ENCODE measurements at regions not wholly inside any gene's neighbourhood (a gene's known extent, or its start where the extent isn't known, plus 50 kb on each side); places are given as distances from the start of the nearest gene placed in this dataset.

- no peaks in the 10 kb centered on the region for H3K9me3 ChIP-seq
- no peaks in the 10 kb centered on the region for H3K36me3 ChIP-seq
- H3K27me3 ChIP-seq: no peaks in the 10 kb centered on the region
- no peak overlapping the region for H3K27ac ChIP-seq
- no peak overlapping the region for H3K4me3 ChIP-seq
- no peaks in the 10 kb centered on the region for H3K4me1 ChIP-seq
- DNase-seq (ENCODE audit: low spot score): no peak
- TF ChIP-seq, protein P1, sequence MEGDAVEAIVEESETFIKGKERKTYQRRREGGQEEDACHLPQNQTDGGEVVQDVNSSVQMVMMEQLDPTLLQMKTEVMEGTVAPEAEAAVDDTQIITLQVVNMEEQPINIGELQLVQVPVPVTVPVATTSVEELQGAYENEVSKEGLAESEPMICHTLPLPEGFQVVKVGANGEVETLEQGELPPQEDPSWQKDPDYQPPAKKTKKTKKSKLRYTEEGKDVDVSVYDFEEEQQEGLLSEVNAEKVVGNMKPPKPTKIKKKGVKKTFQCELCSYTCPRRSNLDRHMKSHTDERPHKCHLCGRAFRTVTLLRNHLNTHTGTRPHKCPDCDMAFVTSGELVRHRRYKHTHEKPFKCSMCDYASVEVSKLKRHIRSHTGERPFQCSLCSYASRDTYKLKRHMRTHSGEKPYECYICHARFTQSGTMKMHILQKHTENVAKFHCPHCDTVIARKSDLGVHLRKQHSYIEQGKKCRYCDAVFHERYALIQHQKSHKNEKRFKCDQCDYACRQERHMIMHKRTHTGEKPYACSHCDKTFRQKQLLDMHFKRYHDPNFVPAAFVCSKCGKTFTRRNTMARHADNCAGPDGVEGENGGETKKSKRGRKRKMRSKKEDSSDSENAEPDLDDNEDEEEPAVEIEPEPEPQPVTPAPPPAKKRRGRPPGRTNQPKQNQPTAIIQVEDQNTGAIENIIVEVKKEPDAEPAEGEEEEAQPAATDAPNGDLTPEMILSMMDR (IDR thresholded peaks at IDR 0.05): no peak
Measured at GRCh38 chr3:22383285-22383684, 632.3 kb upstream of the ZNF385D start.

GRCh38 chr3:22386107-22386506 is 635.1 kb upstream of the ZNF385D start:
- H3K4me3 ChIP-seq: no peak overlapping the region
- no peaks in the 10 kb centered on the region for H3K4me1 ChIP-seq
- H3K27ac ChIP-seq: no peak overlapping the region
- DNase-seq (ENCODE audit: low spot score): no peak
- no peaks in the 10 kb centered on the region for H3K9me3 ChIP-seq
- no peaks in the 10 kb centered on the region for H3K27me3 ChIP-seq
- no peaks in the 10 kb centered on the region for H3K36me3 ChIP-seq
- TF ChIP-seq, protein P1 (IDR thresholded peaks at IDR 0.05): no peak

- no peak for DNase-seq (ENCODE audit: low spot score)
- TF ChIP-seq, protein P1 (IDR thresholded peaks at IDR 0.05): no peak
- H3K9me3 ChIP-seq: no peaks in the 10 kb centered on the region
Measured at GRCh38 chr3:22392286-22392685, 641.3 kb upstream of the ZNF385D start.

DNA sequence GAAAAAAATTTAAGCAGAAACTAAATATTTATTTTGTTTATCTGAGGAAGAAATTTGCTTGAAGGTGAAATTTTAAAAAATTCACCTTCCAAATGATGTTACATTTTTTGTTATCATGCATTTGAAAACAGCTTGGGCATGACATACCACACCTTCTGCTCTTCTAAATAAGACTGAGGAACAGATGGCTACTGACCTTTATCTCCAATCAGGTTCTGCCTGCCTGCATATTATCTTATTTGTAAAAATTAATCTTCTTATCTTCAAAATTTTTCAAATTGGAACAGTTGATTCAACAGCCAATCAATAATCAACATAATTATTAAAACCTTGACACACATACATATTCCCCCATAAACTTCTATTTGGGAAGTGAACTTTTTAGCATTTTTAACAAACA is 641.8 kb upstream of the ZNF385D start:
- TF ChIP-seq, protein P1 (IDR thresholded peaks at IDR 0.05): no peak
- no peak overlapping the region for H3K4me3 ChIP-seq

More at GRCh38 chr3:22392286-22392685, 641.3 kb upstream of the ZNF385D start:
- Histone ChIP-seq H3K27me3 (no peaks in the 10 kb centered on the region), H3K27ac (no peak overlapping the region), H3K4me3 (no peak overlapping the region), H3K4me1 (no peaks in the 10 kb centered on the region), H3K36me3 (no peaks in the 10 kb centered on the region)

GRCh38 chr3:22399566-22399965 is 648.6 kb upstream of the ZNF385D start:
- no peaks in the 10 kb centered on the region for H3K27me3 ChIP-seq

More for the DNA sequence above, 641.8 kb upstream of the ZNF385D start:
- Histone ChIP-seq H3K9me3 (no peaks in the 10 kb centered on the region), H3K27me3 (no peaks in the 10 kb centered on the region), H3K4me1 (no peaks in the 10 kb centered on the region), H3K36me3 (no peaks in the 10 kb centered on the region), H3K27ac (no peak overlapping the region)
- no peak for DNase-seq (ENCODE audit: low spot score)

DNA sequence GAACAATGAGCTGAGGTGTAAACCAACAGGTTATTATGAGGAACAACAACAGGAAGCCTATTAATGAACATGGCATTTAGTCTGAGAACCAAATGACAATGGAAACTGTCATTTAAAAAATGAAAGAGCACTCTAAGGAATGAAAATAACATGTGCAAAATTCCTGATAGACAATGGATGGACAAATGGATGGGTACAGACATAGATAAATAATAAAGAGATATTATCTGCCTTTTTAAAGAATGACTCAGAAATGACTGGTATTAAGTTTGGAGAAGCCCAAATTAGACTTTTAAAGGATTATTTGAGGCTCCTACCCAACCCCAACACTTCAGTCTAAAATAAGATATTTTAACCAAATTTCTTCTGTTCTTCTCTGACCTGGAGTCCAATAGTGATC is 650.5 kb upstream of the ZNF385D start:
- no peaks in the 10 kb centered on the region for H3K27me3 ChIP-seq
- no peak for DNase-seq (ENCODE audit: low spot score)
- H3K4me3 ChIP-seq: no peak overlapping the region
- TF ChIP-seq, protein P1 (IDR thresholded peaks at IDR 0.05): no peak
- no peaks in the 10 kb centered on the region for H3K4me1 ChIP-seq
- H3K9me3 ChIP-seq: no peaks in the 10 kb centered on the region
- H3K36me3 ChIP-seq: no peaks in the 10 kb centered on the region
- no peak overlapping the region for H3K27ac ChIP-seq

More at GRCh38 chr3:22399566-22399965, 648.6 kb upstream of the ZNF385D start:
- no peaks in the 10 kb centered on the region for H3K4me1 ChIP-seq
- no peak overlapping the region for H3K27ac ChIP-seq
- TF ChIP-seq, protein P1 (IDR thresholded peaks at IDR 0.05): no peak
- H3K9me3 ChIP-seq: no peaks in the 10 kb centered on the region
- H3K36me3 ChIP-seq: no peaks in the 10 kb centered on the region
- no peak overlapping the region for H3K4me3 ChIP-seq
- DNase-seq (ENCODE audit: low spot score): no peak
